ENCODE measurements at regions not wholly inside any gene's neighbourhood (a gene's known extent, or its start where the extent isn't known, plus 50 kb on each side); places are given as distances from the start of the nearest gene placed in this dataset.

GRCh38 chr14:104476437-104476836 is 103.1 kb upstream of the C14orf180 start:
- H3K27me3 ChIP-seq (replicated peaks; ENCODE audit: control insufficient read depth, insufficient read depth, low read length), result no peaks in the 10 kb centered on the region
- intact Hi-C loops (cut with micrococcal nuclease; ENCODE audit: unreplicated experiment), result no loop called here
- no peaks in the 10 kb centered on the region for H3K4me1 ChIP-seq
- ChIA-PET POLR2A (interaction anchor here (0.6 kb wide), 1 partner anchor 97 kb away, joined by 3 read pairs; no protein-coding TSS in a partner anchor), CTCF (no interaction called here)
- no peak for DNase-seq
- Mint-ChIP-seq H3K4me1 (ENCODE audit: low read depth, unreplicated experiment) (no peaks in the 10 kb centered on the region), H3K27me3 (ENCODE audit: insufficient read depth, unreplicated experiment) (peaks cover 21% of the 10 kb centered on the region), H3K36me3 (ENCODE audit: insufficient read depth, unreplicated experiment) (peaks cover 2% of the 10 kb centered on the region), H3K9me3 (ENCODE audit: unreplicated experiment) (peaks cover 21% of the 10 kb centered on the region), H3K4me3 (ENCODE audit: unreplicated experiment) (no peak overlapping the region), H3K27ac (ENCODE audit: unreplicated experiment) (no peak overlapping the region)
- H3K4me3 ChIP-seq (ENCODE audit: low read depth, low read length), result no peak overlapping the region
- no TSS peak for BruUV-seq (replicated peaks)
- H3K9me3 ChIP-seq, result peaks cover 4% of the 10 kb centered on the region
- no peak for TF ChIP-seq CTCF (IDR thresholded peaks at IDR 0.05; ENCODE audit: insufficient read depth in 1 of 2, low read depth in 1 of 2, low read length in 1 of 2, severe bottlenecking in 1 of 2, unreplicated experiment in 1 of 2)
- H3K36me3 ChIP-seq (ENCODE audit: control insufficient read depth, insufficient read depth, low read length), result no peaks in the 10 kb centered on the region

GRCh38 chr14:104477117-104477623 is 102.4 kb upstream of the C14orf180 start:
- H3K4me3 Mint-ChIP-seq (ENCODE audit: unreplicated experiment), result no peak overlapping the region
- peaks cover 16% of the 10 kb centered on the region for H3K27me3 Mint-ChIP-seq (ENCODE audit: insufficient read depth, unreplicated experiment)
- no peak overlapping the region for H3K27ac Mint-ChIP-seq (ENCODE audit: unreplicated experiment)
- H3K4me3 ChIP-seq (ENCODE audit: low read depth, low read length), result no peak overlapping the region
- no peaks in the 10 kb centered on the region for H3K36me3 ChIP-seq (ENCODE audit: control insufficient read depth, insufficient read depth, low read length)
- CTCF ChIA-PET, result no interaction called here
- no peak for TF ChIP-seq CTCF (IDR thresholded peaks at IDR 0.05; ENCODE audit: insufficient read depth in 1 of 2, low read depth in 1 of 2, low read length in 1 of 2, severe bottlenecking in 1 of 2, unreplicated experiment in 1 of 2)
- H3K4me1 Mint-ChIP-seq (ENCODE audit: low read depth, unreplicated experiment), result no peaks in the 10 kb centered on the region
- no peaks in the 10 kb centered on the region for H3K4me1 ChIP-seq
- H3K27me3 ChIP-seq (replicated peaks; ENCODE audit: control insufficient read depth, insufficient read depth, low read length), result no peaks in the 10 kb centered on the region
- no TSS peak for BruUV-seq (replicated peaks)
- peaks cover 6% of the 10 kb centered on the region for H3K36me3 Mint-ChIP-seq (ENCODE audit: insufficient read depth, unreplicated experiment)
- POLR2A ChIA-PET, result no interaction called here
- intact Hi-C loops (cut with micrococcal nuclease; ENCODE audit: unreplicated experiment), result no loop called here
- DNase-seq, result no peak
- H3K9me3 Mint-ChIP-seq (ENCODE audit: unreplicated experiment), result peaks cover 22% of the 10 kb centered on the region
- peaks cover 8% of the 10 kb centered on the region for H3K9me3 ChIP-seq

- H3K4me1 ChIP-seq, result no peaks in the 10 kb centered on the region
- POLR2A ChIA-PET, result no interaction called here
- H3K36me3 Mint-ChIP-seq (ENCODE audit: insufficient read depth, unreplicated experiment), result peaks cover 6% of the 10 kb centered on the region
- no peak for TF ChIP-seq CTCF (IDR thresholded peaks at IDR 0.05; ENCODE audit: insufficient read depth in 1 of 2, low read depth in 1 of 2, low read length in 1 of 2, severe bottlenecking in 1 of 2, unreplicated experiment in 1 of 2)
- intact Hi-C loops (cut with micrococcal nuclease; ENCODE audit: unreplicated experiment), result no loop called here
- H3K27me3 Mint-ChIP-seq (ENCODE audit: insufficient read depth, unreplicated experiment), result peaks cover 15% of the 10 kb centered on the region
- peaks cover 8% of the 10 kb centered on the region for H3K9me3 ChIP-seq
- no peak overlapping the region for H3K4me3 ChIP-seq (ENCODE audit: low read depth, low read length)
- no TSS peak for BruUV-seq (replicated peaks)
- CTCF ChIA-PET, result no interaction called here
- H3K27ac Mint-ChIP-seq (ENCODE audit: unreplicated experiment), result no peak overlapping the region
- H3K36me3 ChIP-seq (ENCODE audit: control insufficient read depth, insufficient read depth, low read length), result no peaks in the 10 kb centered on the region
- no peaks in the 10 kb centered on the region for H3K4me1 Mint-ChIP-seq (ENCODE audit: low read depth, unreplicated experiment)
- no peaks in the 10 kb centered on the region for H3K27me3 ChIP-seq (replicated peaks; ENCODE audit: control insufficient read depth, insufficient read depth, low read length)
- peaks cover 22% of the 10 kb centered on the region for H3K9me3 Mint-ChIP-seq (ENCODE audit: unreplicated experiment)
- no peak overlapping the region for H3K4me3 Mint-ChIP-seq (ENCODE audit: unreplicated experiment)
- DNase-seq, result no peak
These were observed 101.7 kb upstream of the C14orf180 start for GRCh38 chr14:104477666-104478380.
